K562 (cell line): ENCODE measurements at regions not wholly inside any gene's neighbourhood (a gene's known extent, or its start where the extent isn't known, plus 50 kb on each side); places are given as distances from the start of the nearest gene placed in this dataset.

Experiments used
- ETS1 ChIP-seq: conservative IDR thresholded peaks from 2 replicates; pipeline ENCODE4 v1.6.1; 2011; ENCODE audit warnings: low read depth, mild to moderate bottlenecking, low read length; ENCODE audit not compliant: control insufficient read depth
- MCM3 ChIP-seq: fragments of 450-650 bp; IDR thresholded peaks from 2 replicates; pipeline ENCODE4 v1.6.1; 2016
- MEF2A ChIP-seq: IDR thresholded peaks from 2 replicates; pipeline ENCODE4 v1.6.1; 2011; ENCODE audit warnings: low read depth, mild to moderate bottlenecking, low read length, moderate library complexity; ENCODE audit not compliant: control insufficient read depth
- NCOA4 ChIP-seq: fragments of 450-650 bp; IDR thresholded peaks from 2 replicates; pipeline ENCODE4 v1.6.1; 2018; ENCODE audit warnings: mild to moderate bottlenecking; ENCODE audit not compliant: partially characterized antibody
- NFIX ChIP-seq: fragments of 250-450 bp; sonication (Bioruptor Pico); IDR thresholded peaks from 2 replicates; pipeline ENCODE4 v1.4.0; 2020; ENCODE audit warnings: low read depth, mild to moderate bottlenecking, moderate library complexity
- NFYB ChIP-seq: IDR thresholded peaks from 2 replicates; pipeline ENCODE4 v1.6.1; 2011; ENCODE audit warnings: mild to moderate bottlenecking, moderate library complexity; ENCODE audit not compliant: insufficient read length; ENCODE audit errors: extremely low read depth
- PHTF2 ChIP-seq: fragments of 250-450 bp; sonication (Bioruptor Pico); IDR thresholded peaks from 2 replicates; pipeline ENCODE4 v1.5.0; 2021; ENCODE audit warnings: mild to moderate bottlenecking
- SP2 ChIP-seq: IDR thresholded peaks from 2 replicates; pipeline ENCODE4 v1.6.1; 2011; ENCODE audit warnings: mild to moderate bottlenecking, low read depth, low read length, moderate library complexity; ENCODE audit not compliant: poor library complexity, severe bottlenecking; ENCODE audit errors: extremely low read depth
- THAP7 ChIP-seq: fragments of 250-450 bp; sonication (Bioruptor Pico); IDR thresholded peaks from 2 replicates; pipeline ENCODE4 v1.5.0; 2021
- THRA ChIP-seq: fragments of 450-650 bp; IDR thresholded peaks from 2 replicates; pipeline ENCODE4 v1.6.1; 2017; ENCODE audit warnings: mild to moderate bottlenecking, moderate library complexity
- ZNF217 ChIP-seq: sonication (generic); formaldehyde crosslinking; IDR thresholded peaks from 2 replicates; pipeline ENCODE4 v1.8.0; 2022; ENCODE audit warnings: mild to moderate bottlenecking, missing genetic modification reagents

GRCh38 chr1:41305576-41306363, 55.5 kb upstream of the FOXO6 start (continued):
- TF ChIP-seq THAP7 (CRISPR knock-in tag): no peak
- no peak for TF ChIP-seq ZNF217 (CRISPR knock-in tag)
- TF ChIP-seq ETS1: no peak
- TF ChIP-seq MEF2A: no peak
- no peak for TF ChIP-seq NFYB
- TF ChIP-seq PHTF2 (CRISPR knock-in tag): no peak
- TF ChIP-seq MCM3: no peak
- TF ChIP-seq NCOA4: no peak
- no peak for TF ChIP-seq NFIX (CRISPR knock-in tag)
- no peak for TF ChIP-seq SP2
- no peak for TF ChIP-seq THRA
- TF ChIP-seq, all 486 proteins: peak for 0
